NCI-H524 treated with DMSO at 0.1 percent for 48 hours (cell line): ENCODE measurements at regions not wholly inside any gene's neighbourhood (a gene's known extent, or its start where the extent isn't known, plus 50 kb on each side); places are given as distances from the start of the nearest gene placed in this dataset.

ENCODE experiments used
- DNase-seq: peaks from one replicate; lab custom pipeline; 2025; lab: John Stamatoyannopoulos, UW

- DNase-seq = no peak
These were observed 166.7 kb upstream of the LRFN2 start for GRCh38 chr6:40753675-40754448.

GRCh38 chr6:40753048-40753447 lies 165.9 kb upstream of the LRFN2 start:
- DNase-seq = no peak

- DNase-seq = no peak
These were observed 157.7 kb upstream of the LRFN2 start for GRCh38 chr6:40744835-40745234.

GRCh38 chr6:40743690-40744446 lies 156.7 kb upstream of the LRFN2 start:
- DNase-seq = no peak

- no peak for DNase-seq
These were observed 156.1 kb upstream of the LRFN2 start for GRCh38 chr6:40743226-40743625.

- peak; percentile 35 for DNase-seq
These were observed 153.4 kb upstream of the LRFN2 start for GRCh38 chr6:40740518-40740917.

GRCh38 chr6:40738551-40739193 lies 151.5 kb upstream of the LRFN2 start:
- DNase-seq = peak; percentile 50

GRCh38 chr6:40735521-40735920 lies 148.4 kb upstream of the LRFN2 start:
- no peak for DNase-seq

- no peak for DNase-seq
These were observed 148.0 kb upstream of the LRFN2 start for GRCh38 chr6:40735121-40735520.

GRCh38 chr6:40734607-40735006 lies 147.4 kb upstream of the LRFN2 start:
- no peak for DNase-seq

GRCh38 chr6:40733770-40734396 lies 146.7 kb upstream of the LRFN2 start:
- DNase-seq = no peak

GRCh38 chr6:40733290-40733689 lies 146.1 kb upstream of the LRFN2 start:
- DNase-seq = no peak

- no peak for DNase-seq
These were observed 145.7 kb upstream of the LRFN2 start for GRCh38 chr6:40732878-40733277.

GRCh38 chr6:40728643-40729042 lies 141.5 kb upstream of the LRFN2 start:
- DNase-seq = no peak

GRCh38 chr6:40727271-40727670 lies 140.1 kb upstream of the LRFN2 start:
- DNase-seq = no peak

GRCh38 chr6:40726853-40727252 lies 139.7 kb upstream of the LRFN2 start:
- no peak for DNase-seq

GRCh38 chr6:40725390-40725789 lies 138.2 kb upstream of the LRFN2 start:
- no peak for DNase-seq

GRCh38 chr6:40724886-40725285 lies 137.7 kb upstream of the LRFN2 start:
- no peak for DNase-seq

- no peak for DNase-seq
These were observed 136.8 kb upstream of the LRFN2 start for GRCh38 chr6:40723967-40724366.

- DNase-seq = no peak
These were observed 135.5 kb upstream of the LRFN2 start for GRCh38 chr6:40722553-40723258.

- DNase-seq = no peak
These were observed 134.9 kb upstream of the LRFN2 start for GRCh38 chr6:40722091-40722490.
